Activated CD4-positive, alpha-beta memory T cell treated with anti-CD3 and anti-CD28 coated beads, Interleukin-2, amount 10 ng/mL, durations not matched to agents 7 days and 5 days (primary cell): ENCODE measurements at regions not wholly inside any gene's neighbourhood (a gene's known extent, or its start where the extent isn't known, plus 50 kb on each side); places are given as distances from the start of the nearest gene placed in this dataset.
"Not testable (repeated sequence)": the region's sequence is repeated elsewhere in the genome, so short reads cannot be mapped to it uniquely, and the experiment has no call there.

ENCODE experiments used
- CTCF ChIA-PET: fragments of 350-600 bp; sonication (Branson Sonifier 250); formaldehyde crosslinking; loops from one replicate; lab custom pipeline; 2021; ENCODE audit warnings: antibody characterized with exemption, inconsistent platforms; lab: Charles Lee
- POLR2A ChIA-PET: fragments of 350-600 bp; sonication (Branson Sonifier 250); formaldehyde crosslinking; loops from one replicate; lab custom pipeline; 2021; ENCODE audit warnings: antibody characterized with exemption; lab: Charles Lee
- DNase-seq: peaks from one replicate; pipeline ENCODE4 v3.0.0-alpha.2; 2020
- H3K27ac Mint-ChIP-seq: one replicate; pipeline ENCODE4 v1.8.0; 2021; ENCODE audit warnings: mild to moderate bottlenecking, mixed read lengths
- H3K27me3 Mint-ChIP-seq: one replicate; pipeline ENCODE4 v1.8.0; 2021; ENCODE audit warnings: mixed read lengths
- H3K36me3 Mint-ChIP-seq: one replicate; pipeline ENCODE4 v1.8.0; 2021; ENCODE audit warnings: low read depth, mixed read lengths
- H3K4me1 Mint-ChIP-seq: one replicate; pipeline ENCODE4 v1.8.0; 2021; ENCODE audit warnings: mixed read lengths
- H3K4me3 Mint-ChIP-seq: one replicate; pipeline ENCODE4 v1.8.0; 2021; ENCODE audit warnings: mild to moderate bottlenecking, mixed read lengths
- H3K9me3 Mint-ChIP-seq: one replicate; pipeline ENCODE4 v1.8.0; 2021; ENCODE audit warnings: mixed read lengths

DNA sequence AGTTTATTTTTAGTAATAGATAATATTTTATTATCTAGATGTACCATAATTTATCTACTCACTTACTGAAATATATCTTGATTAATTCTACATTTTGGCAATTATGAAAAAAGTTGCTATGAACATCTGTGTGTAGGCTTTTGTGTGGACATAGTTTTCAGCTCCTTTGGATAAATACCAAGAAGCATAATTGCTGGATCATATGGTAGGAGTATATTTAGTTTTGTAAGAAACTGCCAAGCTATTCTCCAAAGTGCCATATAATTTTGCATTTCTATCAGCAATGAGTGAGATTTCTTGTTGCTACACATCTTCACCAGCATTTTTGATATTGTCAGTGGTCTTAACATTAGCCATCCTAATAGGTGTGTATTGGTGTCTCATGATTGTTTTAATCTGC lies 882.6 kb upstream of the GRIA3 start:
- CTCF ChIA-PET = no interaction called here
- H3K4me1 Mint-ChIP-seq = no peaks in the 10 kb centered on the region

DNA sequence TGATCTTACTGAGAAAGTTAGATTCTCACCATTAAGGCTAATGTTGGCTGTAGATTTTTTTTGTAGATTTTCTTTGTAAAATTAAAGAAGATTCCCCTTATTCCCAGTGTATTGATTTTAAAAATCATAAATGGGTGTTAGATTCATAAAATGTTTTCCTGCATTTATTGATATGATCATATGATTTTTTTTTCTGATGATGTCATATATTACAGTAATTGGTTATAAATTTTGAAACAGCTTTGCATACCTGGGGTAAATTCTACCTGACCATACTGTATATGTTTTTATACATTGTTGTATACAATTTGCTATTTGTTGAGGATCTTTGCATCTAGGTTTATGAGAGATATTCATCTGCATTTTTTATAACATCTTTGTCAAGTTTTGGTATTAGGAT lies 880.3 kb upstream of the GRIA3 start:
- ChIA-PET CTCF (no interaction called here), POLR2A (no interaction called here)
- no peaks in the 10 kb centered on the region for H3K4me1 Mint-ChIP-seq
- no peaks in the 10 kb centered on the region for H3K27me3 Mint-ChIP-seq
- no peaks in the 10 kb centered on the region for H3K9me3 Mint-ChIP-seq
- DNase-seq = no peak
- H3K27ac Mint-ChIP-seq = no peak overlapping the region
- H3K36me3 Mint-ChIP-seq = no peaks in the 10 kb centered on the region
- H3K4me3 Mint-ChIP-seq = no peak overlapping the region

More for the DNA sequence above, 882.6 kb upstream of the GRIA3 start:
- POLR2A ChIA-PET = no interaction called here
- H3K4me3 Mint-ChIP-seq = no peak overlapping the region
- H3K36me3 Mint-ChIP-seq = no peaks in the 10 kb centered on the region
- peaks cover 2% of the 10 kb centered on the region for H3K9me3 Mint-ChIP-seq
- DNase-seq = no peak
- H3K27ac Mint-ChIP-seq = no peak overlapping the region
- H3K27me3 Mint-ChIP-seq = no peaks in the 10 kb centered on the region

DNA sequence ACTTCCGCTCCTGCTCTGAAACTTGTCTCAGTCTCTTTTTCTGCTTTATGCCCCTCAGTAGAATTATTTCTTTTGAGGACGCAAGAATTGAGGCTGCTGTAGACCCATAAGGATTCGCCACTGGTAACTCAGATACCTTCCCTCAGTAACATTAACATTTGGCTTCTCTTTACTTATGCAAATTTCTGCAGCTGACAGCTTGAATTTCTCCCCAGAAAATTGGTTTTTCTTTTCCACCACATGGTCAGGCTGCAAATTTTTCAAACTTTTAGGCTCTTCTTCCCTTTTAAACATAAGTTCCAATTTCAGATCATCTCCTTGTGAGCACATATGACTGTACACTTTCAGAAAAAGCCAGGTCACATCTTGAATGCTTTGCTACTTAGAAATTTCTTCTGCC lies 839.3 kb upstream of the GRIA3 start:
- Mint-ChIP-seq H3K9me3 (no peaks in the 10 kb centered on the region), H3K27me3 (no peaks in the 10 kb centered on the region), H3K27ac (no peak overlapping the region), H3K36me3 (no peaks in the 10 kb centered on the region), H3K4me1 (no peaks in the 10 kb centered on the region), H3K4me3 (no peak overlapping the region)
- ChIA-PET POLR2A (no interaction called here), CTCF (no interaction called here)
- DNase-seq = no peak

DNA sequence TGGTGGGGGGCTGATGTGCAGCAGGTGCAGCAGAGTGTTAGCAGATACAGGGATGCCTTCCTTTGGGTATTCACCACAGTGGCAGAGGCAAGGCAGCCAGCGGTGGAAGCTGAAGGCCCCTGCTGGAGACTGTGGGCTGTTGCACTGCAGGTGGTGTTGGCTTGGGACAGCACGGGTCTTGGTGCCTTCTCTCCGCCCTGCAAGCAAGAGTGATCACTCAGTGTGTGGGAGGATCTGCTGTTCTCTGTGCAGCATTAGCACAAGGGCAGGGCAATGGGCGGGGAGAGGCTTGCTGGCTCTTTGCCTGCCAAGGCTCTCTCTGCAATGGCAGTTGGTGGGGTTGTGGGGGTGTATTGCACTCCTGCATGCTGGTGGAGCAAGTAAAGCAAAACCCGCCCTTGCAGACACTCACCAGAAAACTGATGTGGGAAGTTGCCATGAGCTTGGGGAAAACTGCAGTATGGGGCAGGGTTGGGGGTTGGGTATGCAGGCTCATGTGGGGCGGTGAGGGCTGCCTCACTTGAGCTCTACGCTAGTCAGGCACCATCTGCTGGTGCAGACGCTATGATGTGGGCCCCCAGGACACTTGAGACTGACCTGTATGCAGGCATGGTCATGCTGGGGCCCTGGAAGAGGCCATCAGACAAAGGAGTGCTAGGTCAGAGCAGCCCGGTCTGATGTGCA lies 820.8 kb upstream of the GRIA3 start:
- Mint-ChIP-seq H3K4me3 (no peak overlapping the region), H3K27me3 (no peaks in the 10 kb centered on the region), H3K36me3 (no peaks in the 10 kb centered on the region), H3K4me1 (no peaks in the 10 kb centered on the region), H3K27ac (no peak overlapping the region), H3K9me3 (no peaks in the 10 kb centered on the region)
- CTCF ChIA-PET = interaction anchor here (0.5 kb wide), 1 partner anchor 124 kb away, joined by 5 read pairs; no protein-coding TSS in a partner anchor
- no peak for DNase-seq
- POLR2A ChIA-PET = no interaction called here

DNA sequence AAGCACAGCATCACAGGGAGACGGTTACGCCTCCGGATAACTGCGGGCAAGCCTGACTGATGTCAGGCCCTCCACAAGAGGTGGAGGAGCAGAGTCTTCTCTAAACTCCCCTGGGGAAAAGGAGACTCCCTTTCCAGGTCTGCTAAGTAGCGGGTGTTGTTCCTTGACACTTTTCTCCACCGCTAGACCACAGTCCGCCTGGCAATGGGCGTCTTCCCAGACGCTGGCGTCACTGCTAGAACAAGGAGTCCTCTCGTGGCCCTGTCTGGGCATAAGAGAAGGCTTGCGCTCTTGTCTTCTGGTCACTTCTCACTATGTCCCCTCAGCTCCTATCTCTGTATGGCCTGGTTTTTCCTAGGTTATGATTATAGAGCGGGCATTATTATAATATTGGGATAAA lies 808.5 kb upstream of the GRIA3 start:
- H3K9me3 Mint-ChIP-seq, H3K27me3 Mint-ChIP-seq, CTCF ChIA-PET, H3K4me3 Mint-ChIP-seq, H3K27ac Mint-ChIP-seq, POLR2A ChIA-PET, H3K4me1 Mint-ChIP-seq, H3K36me3 Mint-ChIP-seq, DNase-seq: not testable (repeated sequence)

DNA sequence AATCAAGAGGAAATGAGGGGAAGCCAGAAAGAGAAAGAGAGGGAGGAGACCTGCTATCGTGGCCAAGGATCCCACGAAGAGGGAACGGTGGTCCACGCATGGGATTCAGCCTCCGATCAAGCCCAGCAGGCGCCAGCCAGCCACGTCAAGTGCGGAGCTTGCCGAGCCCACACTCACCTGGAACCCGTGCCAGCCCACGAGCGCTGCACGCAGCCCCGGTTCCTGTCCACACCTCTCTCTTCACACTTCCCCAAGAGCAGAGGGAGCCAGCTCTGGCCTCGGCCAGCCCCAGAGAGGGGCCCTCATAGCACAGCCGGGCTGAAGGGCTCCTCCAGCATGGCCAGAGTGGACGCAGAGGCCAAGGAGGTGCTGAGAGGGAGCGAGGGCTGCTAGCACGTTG lies 795.1 kb upstream of the GRIA3 start:
- Mint-ChIP-seq H3K4me3 (no peak overlapping the region), H3K36me3 (no peaks in the 10 kb centered on the region), H3K4me1 (no peaks in the 10 kb centered on the region), H3K9me3 (no peaks in the 10 kb centered on the region), H3K27me3 (no peaks in the 10 kb centered on the region), H3K27ac (no peak overlapping the region)
- CTCF ChIA-PET = no interaction called here
- POLR2A ChIA-PET = no interaction called here
- DNase-seq = no peak

DNA sequence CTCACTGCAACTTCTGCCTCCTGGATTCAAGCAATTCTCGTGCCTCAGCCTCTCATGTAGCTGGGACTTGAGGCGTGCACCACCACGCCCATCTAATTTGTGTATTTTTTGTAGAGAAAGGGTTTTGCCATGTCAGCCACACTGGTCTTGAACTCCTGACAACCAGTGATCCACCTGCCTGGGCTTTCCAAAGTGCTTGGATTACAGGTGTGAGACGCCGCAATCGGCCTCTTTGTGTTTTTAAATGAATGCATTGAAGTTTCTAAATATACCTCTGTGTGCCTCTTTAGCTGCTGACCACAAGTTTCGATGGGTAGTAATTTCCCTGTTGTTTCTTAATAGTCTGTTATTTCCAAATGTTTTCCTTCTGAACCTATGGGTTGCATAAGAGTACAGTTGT lies 765.3 kb upstream of the GRIA3 start:
- CTCF ChIA-PET = no interaction called here
- no peak overlapping the region for H3K27ac Mint-ChIP-seq
- H3K36me3 Mint-ChIP-seq = no peaks in the 10 kb centered on the region

DNA sequence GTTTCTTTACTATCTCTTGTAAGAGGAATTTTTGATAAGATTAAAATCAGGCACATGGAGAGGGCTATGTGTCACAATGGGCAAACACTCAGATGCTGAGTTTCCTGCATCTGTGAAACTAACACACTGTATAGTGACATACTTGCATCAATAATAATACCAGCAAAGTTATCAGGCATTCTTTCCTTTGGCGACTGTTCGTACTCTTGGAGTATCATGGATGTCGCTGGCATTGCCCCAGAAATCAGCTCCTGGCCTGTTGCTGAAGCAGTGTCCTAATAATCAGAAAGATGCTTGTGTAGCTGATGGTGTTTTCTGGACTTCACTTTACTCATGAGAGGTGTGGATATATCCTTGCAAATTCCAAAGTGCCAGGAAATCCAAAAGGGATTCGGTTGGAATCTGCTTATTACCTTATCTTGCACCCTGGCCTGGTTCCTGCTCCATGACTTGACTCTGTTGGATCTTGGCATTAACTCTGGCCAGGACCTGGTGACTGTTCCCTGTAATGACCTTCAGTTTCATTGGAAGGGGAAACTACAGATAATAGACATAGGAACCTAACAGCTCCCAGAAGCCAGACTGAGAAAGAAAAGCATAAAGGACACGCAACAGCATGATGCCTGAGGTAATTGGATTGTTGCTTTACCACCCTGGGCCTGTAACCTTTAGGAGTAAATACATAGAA lies 762.5 kb upstream of the GRIA3 start:
- no peak for DNase-seq
- POLR2A ChIA-PET = no interaction called here
- H3K9me3 Mint-ChIP-seq = no peaks in the 10 kb centered on the region
- H3K27me3 Mint-ChIP-seq = no peaks in the 10 kb centered on the region
- no peaks in the 10 kb centered on the region for H3K4me1 Mint-ChIP-seq
- H3K36me3 Mint-ChIP-seq = no peaks in the 10 kb centered on the region
- CTCF ChIA-PET = no interaction called here
- no peak overlapping the region for H3K4me3 Mint-ChIP-seq
- H3K27ac Mint-ChIP-seq = no peak overlapping the region

More for the DNA sequence above, 765.3 kb upstream of the GRIA3 start:
- no peaks in the 10 kb centered on the region for H3K27me3 Mint-ChIP-seq
- POLR2A ChIA-PET = no interaction called here
- H3K4me1 Mint-ChIP-seq = no peaks in the 10 kb centered on the region
- DNase-seq = no peak
- no peaks in the 10 kb centered on the region for H3K9me3 Mint-ChIP-seq
- H3K4me3 Mint-ChIP-seq = no peak overlapping the region

DNA sequence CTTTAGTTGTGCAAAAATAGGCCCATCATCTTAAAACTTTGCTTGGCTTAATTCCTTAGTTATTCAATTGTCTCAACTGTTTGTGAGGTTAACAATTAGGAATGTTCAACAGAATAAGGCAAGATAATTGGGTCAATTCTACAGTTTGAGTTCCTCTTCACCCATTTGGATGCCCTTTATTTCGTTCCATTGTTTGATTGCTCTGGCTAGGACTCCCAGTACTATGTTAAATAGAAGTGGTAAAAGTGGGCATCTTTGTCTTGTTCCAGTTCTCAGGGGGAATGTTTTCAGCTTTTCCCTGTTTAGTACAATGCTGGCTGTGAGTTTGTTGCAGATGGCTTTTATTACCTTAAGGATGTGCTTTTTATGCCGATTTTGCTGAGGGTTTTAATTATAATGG lies 761.5 kb upstream of the GRIA3 start:
- Mint-ChIP-seq H3K4me3 (no peak overlapping the region), H3K36me3 (no peaks in the 10 kb centered on the region), H3K9me3 (no peaks in the 10 kb centered on the region), H3K27ac (no peak overlapping the region), H3K4me1 (no peaks in the 10 kb centered on the region), H3K27me3 (no peaks in the 10 kb centered on the region)
- POLR2A ChIA-PET = no interaction called here
- CTCF ChIA-PET = no interaction called here
- no peak for DNase-seq

DNA sequence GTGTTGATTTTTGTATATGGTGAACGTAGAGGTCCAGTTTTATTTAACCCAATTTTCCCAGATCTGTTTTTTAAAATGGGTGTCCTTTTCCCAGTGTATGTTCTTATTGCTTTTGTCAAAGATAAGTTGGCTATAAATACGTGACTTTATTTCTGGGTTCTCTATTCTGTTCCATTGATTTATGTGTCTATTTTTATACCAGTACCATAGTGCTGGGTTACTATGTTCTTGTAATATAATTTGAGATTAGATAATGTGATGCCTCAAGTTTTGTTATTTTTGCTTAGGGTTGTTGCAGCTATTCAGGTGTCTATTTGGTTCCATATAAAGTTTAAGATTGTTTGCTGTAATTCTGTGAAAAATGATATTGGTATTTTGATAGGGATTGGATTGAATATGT lies 749.1 kb upstream of the GRIA3 start:
- ChIA-PET CTCF (no interaction called here), POLR2A (no interaction called here)
- Mint-ChIP-seq H3K4me1 (no peaks in the 10 kb centered on the region), H3K27me3 (no peaks in the 10 kb centered on the region), H3K36me3 (no peaks in the 10 kb centered on the region), H3K27ac (no peak overlapping the region), H3K9me3 (no peaks in the 10 kb centered on the region), H3K4me3 (no peak overlapping the region)
- DNase-seq = no peak

DNA sequence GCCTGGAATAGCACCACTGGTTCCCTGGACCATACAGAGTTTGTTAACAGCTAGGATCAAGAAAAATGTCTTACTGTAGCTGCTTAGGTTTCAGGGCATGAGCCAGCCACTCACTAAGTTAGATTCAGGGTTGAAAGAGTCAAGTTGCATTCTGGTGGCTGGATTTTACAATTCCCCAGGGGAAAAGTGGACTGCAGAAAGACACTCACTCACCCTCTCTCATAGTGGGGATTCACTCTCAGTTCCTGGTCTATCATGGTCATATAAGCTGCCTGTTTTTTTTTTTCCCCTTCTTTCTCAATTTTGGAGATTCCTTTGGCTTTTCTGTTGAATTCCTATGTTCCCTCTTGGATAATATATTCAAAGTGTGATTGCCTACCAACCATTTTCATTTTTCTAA lies 744.2 kb upstream of the GRIA3 start:
- Mint-ChIP-seq H3K36me3 (no peaks in the 10 kb centered on the region), H3K4me1 (no peaks in the 10 kb centered on the region), H3K27me3 (no peaks in the 10 kb centered on the region), H3K27ac (no peak overlapping the region), H3K9me3 (no peaks in the 10 kb centered on the region), H3K4me3 (no peak overlapping the region)
- no peak for DNase-seq
- CTCF ChIA-PET = no interaction called here
- POLR2A ChIA-PET = no interaction called here

DNA sequence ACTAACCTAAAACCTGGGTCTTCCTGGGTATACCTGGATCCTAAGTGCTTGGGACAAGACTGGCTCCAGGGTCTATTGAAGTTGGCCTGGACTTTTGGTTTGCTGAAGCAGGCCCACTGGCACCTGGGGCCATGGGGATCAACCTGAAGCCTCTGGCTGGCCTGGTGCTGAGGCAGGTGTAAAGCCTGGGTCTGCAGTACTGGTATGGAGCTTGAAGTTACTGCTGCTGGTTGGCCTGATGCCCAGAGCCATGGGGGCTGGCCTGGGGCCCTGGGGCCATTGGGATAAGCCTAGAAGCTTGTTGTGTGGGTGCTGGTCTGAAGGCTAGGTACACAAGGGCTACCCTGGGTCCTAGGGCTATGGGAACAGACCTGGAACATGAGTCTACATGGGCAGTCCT lies 743.2 kb upstream of the GRIA3 start:
- Mint-ChIP-seq H3K27me3 (no peaks in the 10 kb centered on the region), H3K36me3 (no peaks in the 10 kb centered on the region), H3K4me3 (no peak overlapping the region), H3K27ac (no peak overlapping the region), H3K4me1 (no peaks in the 10 kb centered on the region), H3K9me3 (no peaks in the 10 kb centered on the region)
- CTCF ChIA-PET = no interaction called here
- no peak for DNase-seq
- POLR2A ChIA-PET = no interaction called here

DNA sequence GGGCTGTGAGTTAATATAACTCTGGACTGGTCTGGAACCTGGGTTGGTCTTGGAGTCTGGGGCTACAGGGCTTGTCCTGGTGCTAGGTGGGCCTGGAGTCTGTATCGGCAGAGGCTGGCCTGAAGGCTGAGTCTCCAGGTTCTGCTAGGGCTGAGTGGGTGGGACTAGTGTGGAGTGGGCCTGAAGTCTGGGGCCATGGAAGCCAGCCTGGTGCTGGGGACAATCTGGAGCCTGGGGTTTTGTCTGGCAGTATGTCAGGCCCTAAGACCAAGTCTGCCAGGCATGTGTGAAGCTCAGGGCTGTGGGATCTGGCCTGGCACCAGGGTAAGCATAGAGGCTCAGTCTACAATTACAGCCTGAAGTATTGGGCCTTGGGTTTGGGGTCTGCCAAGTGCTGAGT lies 742.6 kb upstream of the GRIA3 start:
- H3K4me1 Mint-ChIP-seq = no peaks in the 10 kb centered on the region
- no peak overlapping the region for H3K4me3 Mint-ChIP-seq
- no peak overlapping the region for H3K27ac Mint-ChIP-seq
- ChIA-PET CTCF (no interaction called here), POLR2A (no interaction called here)
- no peak for DNase-seq
- no peaks in the 10 kb centered on the region for H3K27me3 Mint-ChIP-seq
- H3K9me3 Mint-ChIP-seq = no peaks in the 10 kb centered on the region
- H3K36me3 Mint-ChIP-seq = no peaks in the 10 kb centered on the region

DNA sequence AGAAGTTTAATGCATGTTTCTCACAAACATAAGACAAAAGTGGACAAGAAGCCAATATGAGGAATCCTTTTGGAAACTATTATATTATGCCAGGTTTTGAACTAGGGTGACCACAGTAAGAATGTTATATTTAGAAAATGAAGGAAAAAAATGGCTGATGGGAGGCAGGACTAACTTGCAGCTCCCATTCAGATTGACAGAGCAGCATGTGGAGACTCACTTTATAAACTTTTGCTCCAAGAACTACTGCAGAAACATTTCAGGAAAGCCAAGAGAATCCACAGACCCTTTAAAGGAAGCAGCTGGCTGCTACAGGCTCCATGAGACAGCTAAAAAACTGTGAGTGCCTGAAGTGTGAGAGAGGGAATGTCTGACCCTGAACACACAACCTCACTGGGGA lies 738.6 kb upstream of the GRIA3 start:
- ChIA-PET POLR2A (no interaction called here), CTCF (no interaction called here)
- H3K36me3 Mint-ChIP-seq = no peaks in the 10 kb centered on the region
- no peak overlapping the region for H3K4me3 Mint-ChIP-seq
- no peaks in the 10 kb centered on the region for H3K27me3 Mint-ChIP-seq
- H3K9me3 Mint-ChIP-seq = peaks cover 2% of the 10 kb centered on the region
- no peak overlapping the region for H3K27ac Mint-ChIP-seq
- no peak for DNase-seq
- no peaks in the 10 kb centered on the region for H3K4me1 Mint-ChIP-seq
